ENCODE measurements at regions not wholly inside any gene's neighbourhood (a gene's known extent, or its start where the extent isn't known, plus 50 kb on each side); places are given as distances from the start of the nearest gene placed in this dataset.

- H3K27me3 ChIP-seq = no peaks in the 10 kb centered on the region
- WGBS, 4 donors = 27 to 45% (median 32%) methylated on average over 3 to 5 of the region's 5 CpGs
- H3K36me3 ChIP-seq (replicated peaks in 1 of 2) = no peaks in the 10 kb centered on the region
- no peaks in the 10 kb centered on the region for H3K9me3 ChIP-seq (replicated peaks in 1 of 3)
- intact Hi-C loops (cut with DNase I) = no loop called here
- H3K4me3 ChIP-seq = no peak overlapping the region
- no peaks in the 10 kb centered on the region for H3K4me1 ChIP-seq (replicated peaks in 1 of 2)
- DNase-seq = peak in 3 of 7 donors; percentile 1 to 74 (median 18)
- TF ChIP-seq POLR2A (IDR thresholded peaks at IDR 0.05) (no peak), CTCF (IDR thresholded peaks at IDR 0.05) (no peak)
- H3K27ac ChIP-seq = no peak overlapping the region
Observed at GRCh38 chr16:49112754-49113153, 168.9 kb downstream of the CBLN1 start.

- TF ChIP-seq POLR2A (IDR thresholded peaks at IDR 0.05) = no peak
- TF ChIP-seq CTCF (IDR thresholded peaks at IDR 0.05) = no peak
- intact Hi-C loops (cut with DNase I) = no loop called here
- 46 to 69% (median 50%) methylated on average over 1 of the region's 1 CpG for WGBS, 4 donors
Observed at GRCh38 chr16:49111351-49111750, 170.3 kb downstream of the CBLN1 start.

GRCh38 chr16:49108611-49109010 is 173.0 kb downstream of the CBLN1 start:
- no peak overlapping the region for H3K4me3 ChIP-seq
- 63 to 73% (median 68%) methylated on average over 2 to 3 of the region's 3 CpGs for WGBS, 4 donors
- H3K36me3 ChIP-seq (replicated peaks in 1 of 2) = no peaks in the 10 kb centered on the region
- H3K9me3 ChIP-seq (replicated peaks in 1 of 3) = no peaks in the 10 kb centered on the region
- no peaks in the 10 kb centered on the region for H3K4me1 ChIP-seq (replicated peaks in 1 of 2)
- H3K27me3 ChIP-seq = no peaks in the 10 kb centered on the region
- intact Hi-C loops (cut with DNase I) = no loop called here
- H3K27ac ChIP-seq = no peak overlapping the region
- TF ChIP-seq POLR2A (IDR thresholded peaks at IDR 0.05) (no peak), CTCF (IDR thresholded peaks at IDR 0.05) (no peak)
- DNase-seq = no peak

More at GRCh38 chr16:49111351-49111750, 170.3 kb downstream of the CBLN1 start:
- Histone ChIP-seq H3K27ac (no peak overlapping the region), H3K4me1 (replicated peaks in 1 of 2) (no peaks in the 10 kb centered on the region), H3K36me3 (replicated peaks in 1 of 2) (no peaks in the 10 kb centered on the region), H3K4me3 (no peak overlapping the region), H3K27me3 (no peaks in the 10 kb centered on the region), H3K9me3 (replicated peaks in 1 of 3) (no peaks in the 10 kb centered on the region)
- DNase-seq = no peak

GRCh38 chr16:49103298-49103697 is 178.3 kb downstream of the CBLN1 start:
- H3K4me1 ChIP-seq (replicated peaks in 1 of 2) = no peaks in the 10 kb centered on the region
- no peaks in the 10 kb centered on the region for H3K27me3 ChIP-seq
- WGBS, 4 donors = 73 to 87% (median 80%) methylated on average over 3 of the region's 3 CpGs
- H3K27ac ChIP-seq = no peak overlapping the region
- H3K4me3 ChIP-seq = no peak overlapping the region
- no peaks in the 10 kb centered on the region for H3K36me3 ChIP-seq (replicated peaks in 1 of 2)
- no peaks in the 10 kb centered on the region for H3K9me3 ChIP-seq (replicated peaks in 1 of 3)
- no peak for TF ChIP-seq CTCF (IDR thresholded peaks at IDR 0.05)
- no peak for TF ChIP-seq POLR2A (IDR thresholded peaks at IDR 0.05)
- no peak for DNase-seq
- intact Hi-C loops (cut with DNase I) = no loop called here
